GM19468 (cell line): ENCODE measurements at regions not wholly inside any gene's neighbourhood (a gene's known extent, or its start where the extent isn't known, plus 50 kb on each side); places are given as distances from the start of the nearest gene placed in this dataset.
"Not testable (repeated sequence)": the region's sequence is repeated elsewhere in the genome, so short reads cannot be mapped to it uniquely, and the experiment has no call there.

Experiments
- ATAC-seq: cut with Tn5 transposase; IDR thresholded peaks from one replicate; pipeline ENCODE4 v1.9.1; 2021; ENCODE audit warnings: mild to moderate bottlenecking, moderate library complexity, moderate number of reproducible peaks; ENCODE audit not compliant: unreplicated experiment; ENCODE audit errors: extremely low read depth

DNA sequence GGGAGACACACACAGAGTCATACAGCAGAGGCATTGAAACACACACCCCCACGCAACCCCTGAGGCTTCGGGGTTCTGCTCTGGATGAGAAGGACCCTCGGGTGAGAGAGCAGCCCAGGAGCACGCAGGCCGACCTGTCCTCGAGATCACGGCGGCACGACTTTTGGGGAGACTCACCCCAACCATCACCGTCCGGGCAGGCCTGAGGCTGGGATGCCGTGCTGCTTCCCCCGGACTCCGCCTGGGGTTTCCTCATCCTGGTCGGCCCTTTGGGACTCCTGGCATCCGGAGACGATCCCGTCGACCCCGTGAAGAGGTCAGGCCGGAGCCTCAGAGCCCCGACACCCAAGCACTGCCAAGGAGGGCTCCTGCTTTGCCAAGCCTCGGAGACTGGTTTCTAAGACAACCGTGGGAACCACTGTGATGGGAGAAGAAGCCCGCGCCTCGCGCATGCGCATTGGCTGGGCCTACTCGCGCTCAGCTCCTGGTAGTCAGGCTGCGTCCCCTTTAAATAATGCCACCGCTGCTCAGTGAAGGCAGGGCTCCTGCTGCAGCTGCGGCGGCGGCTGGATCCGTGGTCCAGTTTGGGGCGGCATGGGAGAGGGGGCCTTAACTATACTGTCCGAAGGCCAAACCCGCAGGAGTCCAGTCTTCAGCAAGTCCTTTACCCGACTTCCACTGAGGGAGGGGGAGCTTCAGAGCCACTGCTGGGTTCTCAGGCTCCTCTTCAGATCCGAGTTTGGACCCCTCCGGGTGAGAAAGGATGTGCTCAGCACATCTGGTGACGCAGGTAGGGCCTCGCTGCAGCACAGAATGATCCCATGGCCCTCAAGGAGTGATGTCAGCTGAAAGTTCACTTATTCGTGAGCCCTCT is 171.4 kb upstream of the ZNF337 start:
- peak; percentile 72 for ATAC-seq

DNA sequence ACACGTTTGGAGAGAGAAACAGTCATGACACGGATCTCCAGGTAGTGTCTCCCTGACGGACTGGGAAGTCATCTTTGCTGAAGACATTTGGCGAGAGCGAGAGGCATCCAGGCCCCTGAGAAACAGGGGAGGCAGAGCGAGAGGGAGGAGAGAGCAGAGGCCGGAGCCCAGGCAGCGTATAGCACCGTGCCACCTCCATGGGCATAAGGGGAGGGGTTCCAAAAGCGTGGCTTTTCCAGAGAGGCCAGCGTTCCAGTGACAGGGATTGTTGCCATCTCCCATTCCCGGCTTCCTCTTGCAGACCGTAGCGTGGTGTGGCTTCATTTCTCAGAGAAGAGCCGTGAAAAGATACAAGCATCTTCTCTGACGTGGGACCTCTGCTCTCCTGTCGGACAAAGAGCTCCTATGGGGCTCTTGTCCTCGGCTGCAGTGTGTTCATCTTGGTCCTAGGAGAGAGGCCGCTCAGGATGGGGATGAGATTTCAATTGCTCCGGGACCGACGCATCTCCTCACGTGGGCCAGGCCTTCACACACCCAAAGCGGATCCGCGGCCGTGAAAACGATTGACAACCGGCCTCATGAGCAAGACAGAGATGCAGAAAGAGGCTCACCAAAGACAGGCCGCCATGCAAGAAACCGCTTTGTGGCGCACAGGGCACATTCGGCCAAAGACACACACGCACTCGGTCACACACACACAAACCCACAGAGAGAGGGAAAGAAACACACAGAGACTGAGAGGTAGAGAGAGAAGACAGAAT is 170.5 kb upstream of the ZNF337 start:
- ATAC-seq, result not testable (repeated sequence)

DNA sequence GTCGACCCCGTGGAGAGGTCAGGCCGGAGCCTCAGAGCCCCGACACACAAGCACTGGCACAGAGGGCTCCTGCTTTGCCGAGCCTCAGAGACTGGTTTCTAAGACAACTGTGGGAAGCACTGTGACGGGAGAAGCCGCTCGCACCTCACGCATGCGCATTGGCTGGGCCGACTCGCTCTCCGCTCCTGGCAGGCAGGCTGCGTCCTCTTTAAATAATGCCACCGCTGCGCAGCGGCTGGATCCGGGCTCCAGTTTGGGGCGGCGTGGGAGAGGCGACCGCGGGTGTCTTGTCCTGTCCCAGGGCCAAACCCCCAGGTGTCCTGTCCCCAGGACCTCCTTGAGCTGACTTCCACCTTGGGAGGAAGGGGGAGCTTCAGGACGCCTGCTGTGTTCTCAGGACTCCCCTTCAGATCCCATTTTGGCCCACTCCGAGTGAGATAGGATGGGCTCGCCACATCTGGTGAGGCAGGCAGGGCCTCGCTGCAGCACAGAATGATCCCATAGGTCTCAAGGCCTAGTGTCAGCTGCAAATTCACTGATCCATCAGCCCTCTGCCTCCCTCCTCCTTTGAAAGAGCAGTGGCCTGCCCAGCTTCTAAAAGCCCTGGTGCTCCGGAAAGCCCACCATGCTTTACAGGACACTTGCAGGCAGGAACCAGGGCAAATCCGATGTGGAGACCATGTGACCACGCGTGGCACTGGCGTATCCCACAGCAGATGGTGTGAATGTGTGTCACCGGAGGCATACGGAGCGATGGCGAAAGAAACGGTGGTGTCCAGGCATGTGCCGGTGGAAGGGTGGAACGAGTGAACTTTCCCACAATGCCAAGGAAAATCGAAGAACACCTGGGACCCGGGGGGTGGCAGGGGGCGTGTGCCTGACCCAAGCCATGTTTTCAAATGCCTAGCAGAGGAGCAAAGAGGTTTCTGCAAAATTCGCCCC is 169.3 kb upstream of the ZNF337 start:
- ATAC-seq, result no peak

DNA sequence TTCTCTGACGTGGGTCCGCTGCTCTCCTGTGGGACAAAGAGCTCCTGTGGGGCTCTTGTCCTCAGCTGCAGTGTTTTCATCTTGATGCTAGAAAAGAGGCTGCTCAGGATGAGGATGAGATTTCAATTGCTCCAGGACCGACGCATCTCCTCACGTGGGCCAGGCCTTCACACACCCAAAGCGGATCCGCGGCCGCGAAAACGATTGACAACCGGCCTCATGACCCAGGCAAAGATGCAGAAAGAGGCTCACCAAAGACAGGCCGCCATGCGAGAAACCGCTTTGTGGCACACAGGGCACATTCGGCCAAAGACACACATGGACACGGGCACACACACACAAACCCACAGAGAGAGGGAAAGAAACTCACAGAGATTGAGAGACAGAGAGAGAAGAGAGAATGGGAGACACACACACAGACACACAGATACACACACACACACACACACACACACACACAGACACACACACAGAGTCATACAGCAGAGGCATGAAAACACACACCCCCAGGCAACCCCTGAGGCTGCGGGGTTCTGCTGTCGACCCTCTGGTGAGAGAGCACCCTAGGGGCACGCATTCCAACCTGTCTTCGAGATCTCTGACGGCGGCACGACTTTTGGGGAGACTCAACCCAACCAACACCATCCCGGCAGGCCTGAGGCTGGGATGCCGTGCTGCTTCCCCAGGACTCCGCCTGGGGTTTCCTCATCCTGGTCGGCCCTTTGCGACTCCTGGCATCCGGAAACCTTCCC is 168.5 kb upstream of the ZNF337 start:
- not testable (repeated sequence) for ATAC-seq

DNA sequence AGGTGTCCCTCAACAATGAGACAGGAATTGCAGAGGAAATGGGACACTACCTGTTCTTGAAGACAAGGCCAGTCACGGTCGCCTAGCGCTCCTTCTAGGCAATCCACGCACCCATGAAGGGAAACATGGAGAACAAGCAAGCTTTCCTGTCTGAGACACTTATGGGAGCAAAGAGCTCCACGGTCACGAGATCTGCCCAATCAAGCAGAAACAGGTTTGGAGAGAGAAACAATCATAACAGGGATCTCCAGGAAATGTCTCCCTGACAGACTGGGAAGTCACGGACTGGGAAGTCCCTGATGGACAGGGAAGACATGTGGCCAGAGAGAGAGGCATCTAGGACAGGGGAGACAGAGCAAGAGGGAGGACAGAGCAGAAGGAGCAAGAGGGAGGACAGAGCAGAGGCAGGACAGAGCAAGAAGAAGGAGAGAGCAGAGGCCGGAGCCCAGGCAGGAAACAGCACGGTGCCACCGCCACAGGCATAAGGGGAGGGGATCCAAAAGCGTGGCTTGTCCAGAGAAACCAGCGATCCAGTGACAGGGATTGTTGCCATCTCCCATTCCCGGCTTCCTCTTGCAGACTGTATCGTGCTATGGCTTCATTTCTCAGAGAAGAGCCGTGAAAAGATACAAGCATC is 167.8 kb upstream of the ZNF337 start:
- ATAC-seq, result no peak

DNA sequence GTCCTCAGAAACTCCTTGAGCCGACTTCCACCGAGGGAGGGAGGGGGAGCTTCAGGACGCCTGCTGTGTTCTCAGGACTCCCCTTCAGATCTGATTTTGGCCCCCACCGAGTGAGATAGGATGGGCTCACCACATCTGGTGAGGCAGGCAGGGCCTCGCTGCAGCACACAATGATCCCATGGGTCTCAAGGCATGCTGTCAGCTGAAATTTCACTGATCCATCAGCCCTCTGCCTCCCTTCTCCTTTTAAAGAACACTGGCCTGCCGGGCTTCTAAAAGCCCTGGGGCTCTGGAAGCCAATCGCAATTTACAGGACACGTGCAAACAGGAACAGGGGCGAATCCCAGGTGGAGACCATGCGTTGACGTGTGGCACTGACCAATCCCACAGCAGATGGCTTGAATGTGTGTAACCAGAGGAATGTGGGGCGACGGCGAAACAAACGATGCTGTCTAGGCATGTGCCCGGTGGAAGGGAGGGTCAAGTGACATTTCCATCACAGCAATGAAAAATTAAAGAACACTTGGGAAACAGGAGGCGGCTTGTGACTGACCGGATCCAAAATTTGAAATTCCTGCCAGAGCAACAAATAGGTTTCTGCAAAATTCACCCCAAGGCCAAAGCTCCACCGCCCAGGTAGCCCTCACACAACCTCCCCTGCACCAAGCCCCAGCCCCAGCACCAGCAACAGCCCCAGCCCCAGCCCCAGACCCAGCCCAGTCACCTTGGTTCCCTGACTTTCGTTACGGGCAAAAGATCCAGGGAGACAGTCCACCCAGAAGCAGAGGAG is 167.1 kb upstream of the ZNF337 start:
- ATAC-seq, result no peak

DNA sequence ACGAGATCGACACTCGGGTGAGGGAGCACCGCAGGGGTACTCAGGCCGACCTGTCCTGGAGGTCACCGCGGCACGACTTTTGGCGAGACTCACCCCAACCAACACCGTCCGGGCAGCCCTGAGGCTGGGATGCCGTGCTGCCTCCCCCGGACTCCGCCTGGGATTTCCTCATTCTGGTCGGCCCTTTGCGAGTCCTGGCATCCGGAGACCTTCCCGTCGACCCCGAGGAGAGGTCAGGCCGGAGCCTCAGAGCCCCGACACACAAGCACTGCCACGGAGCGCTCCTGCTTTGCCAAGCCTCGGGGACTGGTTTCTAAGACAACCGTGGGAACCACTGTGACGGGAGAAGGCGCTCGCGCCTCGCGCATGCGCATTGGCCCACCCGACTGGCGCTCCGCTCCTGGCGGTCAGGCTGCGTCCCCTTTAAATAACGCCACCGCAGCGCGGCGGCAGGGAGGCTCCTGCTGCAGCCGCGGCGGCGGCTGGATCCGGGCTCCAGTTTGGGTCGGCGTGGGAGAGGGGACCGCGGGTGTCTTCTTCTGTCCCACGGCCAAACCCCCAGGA is 166.4 kb upstream of the ZNF337 start:
- ATAC-seq, result not testable (repeated sequence)

DNA sequence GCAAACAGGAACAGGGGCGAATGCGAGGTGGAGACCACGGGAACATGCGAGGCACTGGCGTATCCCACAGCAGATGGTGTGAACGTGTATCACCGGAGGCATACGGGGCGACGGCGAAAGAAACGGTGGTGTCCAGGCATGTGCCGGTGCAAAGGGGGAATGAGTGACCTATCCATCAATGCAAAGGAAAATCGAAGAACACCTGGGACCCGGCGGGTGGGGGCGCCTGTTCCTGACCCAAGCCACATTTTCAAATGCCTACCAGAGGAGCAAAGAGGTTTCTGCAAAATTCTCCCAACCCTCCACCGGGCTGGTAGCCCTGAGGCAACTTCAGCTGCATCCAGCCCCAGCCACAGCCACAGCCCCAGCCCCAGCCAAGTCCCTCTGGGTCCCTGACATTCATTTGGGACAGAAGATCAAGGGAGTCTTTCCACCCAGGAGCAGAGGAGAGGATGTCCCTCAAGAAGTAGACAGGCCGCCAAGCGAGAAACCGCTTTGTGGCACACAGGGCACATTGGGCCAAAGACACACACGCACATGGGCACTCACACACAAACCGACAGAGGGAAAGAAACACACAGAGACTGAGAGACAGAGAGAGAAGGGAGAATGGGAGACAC is 164.0 kb upstream of the ZNF337 start:
- no peak for ATAC-seq

DNA sequence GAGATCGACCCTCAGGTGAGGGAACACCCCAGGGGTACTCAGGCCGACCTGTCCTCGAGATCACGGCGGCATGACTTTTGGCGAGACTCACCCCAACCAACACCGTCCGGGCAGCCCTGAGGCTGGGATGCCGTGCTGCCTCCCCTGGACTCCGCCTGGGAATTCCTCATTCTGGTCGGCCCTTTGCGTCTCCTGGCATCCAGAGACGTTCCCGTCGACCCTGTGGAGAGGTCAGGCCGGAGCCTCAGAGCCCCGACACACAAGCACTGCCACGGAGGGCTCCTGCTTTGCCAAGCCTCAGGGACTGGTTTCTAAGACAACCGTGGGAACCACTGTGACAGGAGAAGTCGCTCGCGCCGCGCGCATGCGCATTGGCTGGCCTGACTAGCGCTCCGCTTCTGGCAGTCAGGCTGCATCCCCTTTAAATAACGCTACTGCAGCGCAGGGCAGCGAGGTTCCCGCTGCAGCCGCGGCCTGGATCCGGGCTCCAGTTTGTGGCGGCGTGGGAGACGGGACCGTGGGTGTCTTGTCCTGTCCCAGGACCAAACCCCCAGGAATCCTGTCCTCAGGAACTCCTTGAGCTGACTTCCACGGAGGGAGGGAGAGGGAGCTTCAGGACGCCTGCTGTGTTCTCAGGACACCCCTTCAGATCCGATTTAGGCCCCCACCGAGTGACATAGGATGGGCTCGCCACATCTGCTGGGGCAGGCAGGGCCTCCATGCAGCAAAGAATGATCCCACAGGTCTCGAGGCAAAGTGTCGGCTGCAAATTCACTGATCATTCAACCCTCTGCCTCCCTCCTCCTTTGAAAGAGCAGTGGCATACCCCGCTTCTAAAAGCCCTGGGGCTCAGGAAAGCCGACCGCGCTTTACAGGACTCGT is 163.2 kb upstream of the ZNF337 start:
- ATAC-seq, result peak; percentile 64

DNA sequence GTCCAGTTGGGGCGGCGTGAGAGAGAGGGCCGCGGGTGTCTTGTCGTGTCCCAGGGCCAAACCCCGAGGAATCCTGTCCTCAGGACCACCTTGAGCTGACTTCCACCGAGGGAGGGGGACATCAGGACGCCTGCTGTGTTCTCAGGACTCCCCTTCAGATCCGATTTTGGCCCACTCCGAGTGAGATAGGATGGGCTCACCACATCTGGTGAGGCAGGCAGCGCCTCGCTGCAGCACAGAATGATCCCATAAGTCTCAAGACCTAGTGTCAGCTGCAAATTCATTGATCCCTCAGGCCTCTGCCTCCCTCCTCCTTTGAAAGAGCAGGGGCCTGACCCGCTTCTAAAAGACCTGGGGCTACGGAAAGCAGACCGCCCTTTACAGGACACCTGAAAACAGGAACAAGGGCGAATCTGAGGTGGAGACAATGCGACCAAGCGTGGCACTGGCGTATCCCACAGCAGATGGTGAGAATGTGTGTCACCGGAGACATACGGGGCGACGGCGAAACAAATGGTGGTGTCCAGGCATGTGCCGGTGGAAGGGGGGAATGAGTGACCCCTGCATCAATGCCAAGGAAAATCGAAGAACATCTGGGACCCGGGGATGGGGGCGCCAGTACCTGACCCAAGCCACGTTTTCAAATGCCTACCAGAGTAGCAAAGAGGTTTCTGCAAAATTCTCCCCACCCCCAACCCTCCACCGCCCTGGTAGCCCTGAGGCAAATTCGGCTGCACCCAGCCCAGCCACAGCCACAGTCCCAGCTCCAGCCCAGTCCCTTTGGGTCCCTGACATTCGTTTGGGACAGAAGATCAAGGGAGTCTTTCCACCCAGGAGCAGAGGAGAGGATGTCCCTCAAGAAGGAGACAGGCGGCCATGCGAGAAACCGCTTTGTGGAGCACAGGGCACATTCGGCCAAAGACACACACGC is 162.1 kb upstream of the ZNF337 start:
- no peak for ATAC-seq

DNA sequence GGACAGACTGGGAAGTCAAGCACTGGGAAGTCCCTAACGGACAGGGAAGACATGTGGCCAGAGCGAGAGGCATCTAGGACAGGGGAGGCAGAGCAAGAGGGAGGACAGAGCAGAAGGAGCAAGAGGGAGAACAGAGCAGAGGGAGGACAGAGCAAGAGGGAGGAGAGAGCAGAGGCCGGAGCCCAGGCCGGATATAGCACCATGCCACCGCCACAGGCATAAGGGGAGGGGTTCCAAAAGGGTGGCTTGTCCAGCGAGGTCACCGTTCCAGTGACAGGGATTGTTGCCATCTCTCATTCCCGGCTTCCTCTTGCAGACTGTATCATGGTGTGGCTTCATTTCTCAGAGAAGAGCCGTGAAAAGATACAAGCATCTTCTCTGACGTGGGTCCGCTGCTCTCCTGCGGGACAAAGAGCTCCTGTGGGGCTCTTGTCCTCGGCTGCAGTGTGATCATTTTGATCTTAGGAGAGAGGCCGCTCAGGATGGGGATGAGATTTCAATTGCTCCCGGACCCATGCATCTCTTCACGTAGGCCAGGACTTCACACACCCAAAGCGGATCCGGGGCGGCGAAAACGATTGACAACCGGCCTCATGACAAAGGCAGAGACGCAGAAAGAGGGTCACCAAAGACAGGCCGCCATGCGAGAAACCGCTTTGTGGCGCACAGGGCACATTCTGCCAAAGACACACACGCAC is 160.6 kb upstream of the ZNF337 start:
- not testable (repeated sequence) for ATAC-seq

DNA sequence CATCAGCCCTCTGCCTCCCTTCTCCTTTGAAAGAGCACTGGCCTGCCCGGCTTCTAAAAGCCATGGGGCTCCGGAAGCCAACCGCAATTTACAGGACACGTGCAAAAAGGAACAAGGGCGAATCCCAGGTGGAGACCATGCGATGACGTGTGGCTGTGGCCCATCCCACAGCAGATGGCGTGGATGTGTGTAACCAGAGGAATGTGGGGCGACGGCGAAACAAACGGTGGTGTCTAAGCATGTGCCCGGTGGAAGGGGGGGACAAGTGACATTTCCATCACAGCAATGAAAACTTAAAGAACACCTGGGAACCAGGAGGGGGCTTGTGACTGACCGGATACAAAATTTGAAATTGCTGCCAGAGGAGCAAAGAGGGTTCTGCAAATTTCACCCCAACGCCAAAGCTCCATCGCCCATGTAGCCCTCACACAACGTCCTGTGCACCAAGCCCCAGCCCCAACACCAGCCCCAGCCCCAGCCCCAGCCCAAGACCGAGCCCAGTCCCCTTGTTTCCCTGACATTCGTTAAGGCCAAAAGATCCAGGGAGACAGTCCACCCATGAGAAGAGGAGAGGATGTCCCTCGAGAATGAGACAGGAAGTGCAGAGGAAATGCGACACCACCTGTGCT is 159.7 kb upstream of the ZNF337 start:
- ATAC-seq, result no peak

DNA sequence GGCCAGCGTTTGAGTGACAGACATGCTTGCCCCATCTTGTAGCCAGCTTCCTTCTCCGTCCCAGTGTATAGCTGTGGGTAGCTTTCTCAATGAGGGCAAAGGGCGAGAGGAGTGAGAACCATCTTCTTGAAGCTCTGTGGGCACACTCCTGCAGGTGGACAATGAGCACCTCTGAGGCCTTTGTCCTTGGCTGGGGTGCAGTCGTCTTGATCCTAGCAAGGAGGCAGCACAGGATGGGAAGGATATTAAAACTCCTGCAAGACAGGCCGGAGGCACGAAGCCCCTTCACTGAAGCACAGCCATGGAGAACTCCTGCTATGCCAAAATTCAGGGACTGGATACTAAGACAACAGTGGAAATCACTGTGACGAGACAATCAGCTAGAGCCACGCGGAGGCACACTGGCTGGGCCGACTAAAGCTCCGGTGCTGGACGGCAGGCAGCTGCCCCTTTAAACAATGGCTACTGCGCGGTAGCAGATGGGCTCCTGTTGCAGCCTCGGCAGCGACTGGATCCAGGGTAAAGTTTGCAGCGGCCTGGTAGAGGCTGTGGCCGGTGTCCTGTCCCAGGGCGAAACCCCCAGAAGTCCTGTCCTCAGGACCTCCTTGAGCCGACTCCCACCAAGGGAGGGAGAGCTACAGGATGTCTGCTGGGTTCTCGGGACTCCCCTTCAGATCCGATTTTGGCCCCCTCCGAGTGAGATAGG is 159.0 kb upstream of the ZNF337 start:
- ATAC-seq, result not testable (repeated sequence)

DNA sequence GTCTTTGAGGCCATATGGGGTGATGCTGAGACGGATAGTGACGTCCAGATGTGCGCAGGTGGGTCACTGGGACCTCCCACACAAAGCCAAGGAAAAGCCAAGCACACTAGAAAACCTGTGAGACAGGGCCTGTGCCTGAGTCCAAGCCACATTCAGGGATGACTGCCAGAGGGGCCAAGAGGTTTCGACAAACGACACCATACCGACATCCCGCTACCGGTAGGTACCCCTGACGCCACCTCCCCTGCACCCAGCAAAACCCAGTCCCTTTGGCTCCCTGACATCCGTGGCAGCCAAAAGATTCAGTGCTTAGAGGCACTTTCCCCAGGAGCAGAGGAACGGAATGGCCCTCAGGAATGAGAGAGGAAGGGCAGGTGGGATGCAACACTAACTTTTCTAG is 158.0 kb upstream of the ZNF337 start:
- ATAC-seq, result not testable (repeated sequence)
